Body of pancreas (tissue), 4 donors: ENCODE measurements at regions not wholly inside any gene's neighbourhood (a gene's known extent, or its start where the extent isn't known, plus 50 kb on each side); places are given as distances from the start of the nearest gene placed in this dataset.
"Not testable (repeated sequence)": the region's sequence is repeated elsewhere in the genome, so short reads cannot be mapped to it uniquely, and the experiment has no call there.

ENCODE experiments used
- ATAC-seq: fragments of 150-250 bp; one replicate; pipeline ENCODE4 v1.9.1; 2016
- DNase-seq, 4 donors: peaks; one replicate each; pipeline ENCODE4 v3.0.0-alpha.2; 2019
- H3K27ac ChIP-seq, 4 donors: fragments of 200-600 bp; sonication (generic); 1 replicate in 3 of 4; 2 replicates in 1 of 4; pipeline versions ENCODE4 v1.5.1 to v1.6.1; 2016 to 2019; ENCODE audit warnings: mild to moderate bottlenecking in 1 of 4, mixed read lengths in 1 of 4, moderate library complexity in 1 of 4
- H3K27me3 ChIP-seq, 2 donors: fragments of 200-600 bp; sonication (generic); one replicate each; pipeline ENCODE4 v1.6.0; 2016; ENCODE audit warnings: mild to moderate bottlenecking in 1 of 2
- H3K36me3 ChIP-seq, 2 donors: fragments of 200-600 bp; sonication (generic); replicated peaks in 1 of 2; 2 replicates each; pipeline ENCODE4 v1.5.1; 2016; ENCODE audit warnings: low read depth in 2 of 2; ENCODE audit not compliant: insufficient read depth in 1 of 2
- H3K4me1 ChIP-seq: fragments of 200-600 bp; sonication (generic); one replicate; pipeline ENCODE4 v1.6.0; 2016
- H3K4me3 ChIP-seq, 2 donors: fragments of 200-600 bp; sonication (generic); 1 replicate in 1 of 2; 2 replicates in 1 of 2; pipeline ENCODE4 v1.5.1; 2016 to 2019
- H3K9me3 ChIP-seq, 3 donors: fragments of 200-600 bp; sonication (generic); 1 replicate in 2 of 3; 2 replicates in 1 of 3; pipeline ENCODE4 v1.5.1; 2016
- CTCF ChIP-seq, 7 experiments: fragments of 450-650 bp in 4 of 7; fragments of 200-600 bp in 3 of 7; sonication (generic) in 3 of 7; IDR thresholded peaks; one replicate each; pipeline ENCODE4 v1.5.1; 2016 to 2019; ENCODE audit warnings: antibody characterized with exemption in 7 of 7
- POLR2A ChIP-seq, 3 donors: fragments of 450-650 bp; IDR thresholded peaks; one replicate each; pipeline ENCODE4 v1.6.1; 2016; ENCODE audit warnings: antibody characterized with exemption in 3 of 3, mild to moderate bottlenecking in 2 of 3
- WGBS, 2 donors: methylation state at CpG; one replicate each; pipeline ENCODE4 v1.1.5; 2017; 5-methylcytosine and 5-hydroxymethylcytosine counted together
- intact Hi-C: fragments of 100-400 bp; cut with DNase I; formaldehyde crosslinking; loops from one replicate; pipeline ENCODE4 v1.15.1; 2023

- Histone ChIP-seq H3K9me3 (no peaks in the 10 kb centered on the region), H3K4me1 (no peaks in the 10 kb centered on the region), H3K36me3 (no peaks in the 10 kb centered on the region), H3K4me3 (no peak overlapping the region), H3K27ac (no peak overlapping the region), H3K27me3 (no peaks in the 10 kb centered on the region)
- TF ChIP-seq CTCF (IDR thresholded peaks at IDR 0.05), result no peak
- TF ChIP-seq POLR2A (IDR thresholded peaks at IDR 0.05), result no peak
- ATAC-seq (no peak), DNase-seq (no peak)
- WGBS, 2 donors, result 73 to 74% methylated on average over 10 of the region's 10 CpGs
- intact Hi-C loops, result no loop called here
These were observed 269.5 kb downstream of the SEC61B start for GRCh38 chr9:99491408-99492158.

- H3K9me3 ChIP-seq, result no peaks in the 10 kb centered on the region
- ATAC-seq, result no peak
- H3K36me3 ChIP-seq, result no peaks in the 10 kb centered on the region
- H3K4me1 ChIP-seq, result no peaks in the 10 kb centered on the region
- H3K4me3 ChIP-seq, result no peak overlapping the region
- WGBS, 2 donors, result 86 to 91% methylated on average over 2 of the region's 2 CpGs
- DNase-seq, result no peak
- no peak overlapping the region for H3K27ac ChIP-seq
- no peaks in the 10 kb centered on the region for H3K27me3 ChIP-seq
- TF ChIP-seq CTCF (IDR thresholded peaks at IDR 0.05) (no peak), POLR2A (IDR thresholded peaks at IDR 0.05) (no peak)
- intact Hi-C loops, result no loop called here
These were observed 275.6 kb downstream of the SEC61B start for GRCh38 chr9:99497641-99498040.

- ATAC-seq, H3K27ac ChIP-seq, H3K36me3 ChIP-seq, H3K9me3 ChIP-seq, H3K4me1 ChIP-seq, DNase-seq, H3K27me3 ChIP-seq, intact Hi-C loops, H3K4me3 ChIP-seq: not testable (repeated sequence)
- 52 to 79% methylated on average over 10 to 12 of the region's 16 CpGs for WGBS, 2 donors
These were observed 276.9 kb downstream of the SEC61B start for GRCh38 chr9:99498979-99499378.

- Histone ChIP-seq H3K9me3 (no peaks in the 10 kb centered on the region), H3K36me3 (no peaks in the 10 kb centered on the region), H3K4me1 (peaks cover 9% of the 10 kb centered on the region), H3K27me3 (no peaks in the 10 kb centered on the region), H3K27ac (no peak overlapping the region), H3K4me3 (no peak overlapping the region)
- DNase-seq, result no peak
- ATAC-seq, result no peak
- intact Hi-C loops, result no loop called here
- TF ChIP-seq POLR2A (IDR thresholded peaks at IDR 0.05), result no peak
- WGBS, 2 donors, result 81 to 86% methylated on average over 4 of the region's 4 CpGs
These were observed 283.9 kb downstream of the SEC61B start for GRCh38 chr9:99505936-99506335.

GRCh38 chr9:99506747-99507348 is 284.8 kb downstream of the SEC61B start:
- no peaks in the 10 kb centered on the region for H3K27me3 ChIP-seq
- DNase-seq, result no peak

More at GRCh38 chr9:99506747-99507348, 284.8 kb downstream of the SEC61B start:
- WGBS, 2 donors, result 79 to 87% methylated on average over 1 of the region's 1 CpG
- Histone ChIP-seq H3K9me3 (no peaks in the 10 kb centered on the region), H3K4me1 (peaks cover 9% of the 10 kb centered on the region), H3K4me3 (no peak overlapping the region), H3K36me3 (no peaks in the 10 kb centered on the region), H3K27ac (no peak overlapping the region)
- intact Hi-C loops, result no loop called here
- ATAC-seq, result no peak
- TF ChIP-seq CTCF (IDR thresholded peaks at IDR 0.05) (no peak), POLR2A (IDR thresholded peaks at IDR 0.05) (no peak)
